ENCODE measurements at regions not wholly inside any gene's neighbourhood (a gene's known extent, or its start where the extent isn't known, plus 50 kb on each side); places are given as distances from the start of the nearest gene placed in this dataset.
"Not testable (repeated sequence)": the region's sequence is repeated elsewhere in the genome, so short reads cannot be mapped to it uniquely, and the experiment has no call there.

- DNase-seq, result no peak
Observed at GRCh38 chr21:32886339-32886738, 114.8 kb upstream of the PAXBP1 start.

GRCh38 chr21:32887026-32887425, 115.5 kb upstream of the PAXBP1 start:
- DNase-seq, result no peak

GRCh38 chr21:32888971-32889370, 117.4 kb upstream of the PAXBP1 start:
- no peak for DNase-seq

GRCh38 chr21:32889596-32889995, 118.0 kb upstream of the PAXBP1 start:
- no peak for DNase-seq

- DNase-seq, result no peak
Observed at GRCh38 chr21:32894321-32894720, 122.8 kb upstream of the PAXBP1 start.

GRCh38 chr21:32900814-32901213, 124.9 kb upstream of the OLIG2 start:
- DNase-seq, result no peak

- no peak for DNase-seq
Observed at GRCh38 chr21:32907521-32907920, 118.2 kb upstream of the OLIG2 start.

- no peak for DNase-seq
Observed at GRCh38 chr21:32908534-32908933, 117.2 kb upstream of the OLIG2 start.

GRCh38 chr21:32909393-32909792, 116.3 kb upstream of the OLIG2 start:
- DNase-seq, result no peak

- no peak for DNase-seq
Observed at GRCh38 chr21:32914424-32915039, 111.2 kb upstream of the OLIG2 start.

- DNase-seq, result no peak
Observed at GRCh38 chr21:32915099-32915498, 110.6 kb upstream of the OLIG2 start.

- no peak for DNase-seq
Observed at GRCh38 chr21:32916088-32916487, 109.6 kb upstream of the OLIG2 start.

GRCh38 chr21:32916522-32917099, 109.1 kb upstream of the OLIG2 start:
- peak in 1 of 2 experiments; percentile 22 for DNase-seq

GRCh38 chr21:32917362-32918135, 108.2 kb upstream of the OLIG2 start:
- DNase-seq, result no peak

- no peak for DNase-seq
Observed at GRCh38 chr21:32918478-32919120, 107.1 kb upstream of the OLIG2 start.

GRCh38 chr21:32920474-32920873, 105.3 kb upstream of the OLIG2 start:
- DNase-seq, result no peak

- peak in 1 of 2 experiments; percentile 5 for DNase-seq
Observed at GRCh38 chr21:32921632-32922230, 104.0 kb upstream of the OLIG2 start.

GRCh38 chr21:32925098-32925497, 100.6 kb upstream of the OLIG2 start:
- DNase-seq, result no peak

- no peak for DNase-seq
Observed at GRCh38 chr21:32929633-32930038, 96.1 kb upstream of the OLIG2 start.

GRCh38 chr21:32930673-32931072, 95.1 kb upstream of the OLIG2 start:
- DNase-seq, result no peak

- DNase-seq, result not testable (repeated sequence)
Observed at GRCh38 chr21:32934068-32934467, 91.7 kb upstream of the OLIG2 start.

- DNase-seq, result no peak
Observed at GRCh38 chr21:32934829-32935228, 90.9 kb upstream of the OLIG2 start.
